ENCODE measurements at regions not wholly inside any gene's neighbourhood (a gene's known extent, or its start where the extent isn't known, plus 50 kb on each side); places are given as distances from the start of the nearest gene placed in this dataset.

DNA sequence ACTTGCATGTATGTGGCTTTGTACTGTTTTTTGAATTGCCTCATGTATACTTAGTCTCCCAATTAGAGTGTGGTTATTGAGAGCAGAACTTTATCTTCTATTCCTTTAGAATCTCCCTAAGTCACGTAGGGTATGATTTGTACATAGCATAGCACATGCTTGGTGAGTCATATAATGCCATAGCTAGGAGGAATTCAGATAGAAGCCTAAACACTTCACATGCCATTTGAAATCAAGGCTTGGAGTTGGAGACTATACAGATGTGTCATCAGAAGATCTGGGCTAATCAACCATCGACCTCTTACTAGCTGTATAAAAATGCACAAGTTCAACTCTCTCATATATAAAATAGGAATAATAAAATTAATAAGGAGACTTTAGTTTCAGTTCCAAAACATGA is 222.6 kb upstream of the ST6GAL2 start:
- Histone ChIP-seq H3K27ac (no peak overlapping the region), H3K36me3 (ENCODE audit: insufficient read depth, low read length) (no peaks in the 10 kb centered on the region), H3K9me3 (ENCODE audit: low read depth, low read length) (no peaks in the 10 kb centered on the region), H3K9ac (ENCODE audit: insufficient read length) (no peak overlapping the region), H3K4me3 (no peak overlapping the region)
- DNase-seq (ENCODE audit: low read depth, low spot score): no peak
- TF ChIP-seq EZH2 (IDR thresholded peaks at IDR 0.05): no peak
- TF ChIP-seq FOXP2 (optimal IDR thresholded peaks at IDR 0.05; ENCODE audit: control extremely low read depth, extremely low read length, insufficient read depth): no peak
- TF ChIP-seq POLR2AphosphoS5 (IDR thresholded peaks at IDR 0.05; ENCODE audit: borderline replicate concordance, low read depth, low read length): no peak

DNA sequence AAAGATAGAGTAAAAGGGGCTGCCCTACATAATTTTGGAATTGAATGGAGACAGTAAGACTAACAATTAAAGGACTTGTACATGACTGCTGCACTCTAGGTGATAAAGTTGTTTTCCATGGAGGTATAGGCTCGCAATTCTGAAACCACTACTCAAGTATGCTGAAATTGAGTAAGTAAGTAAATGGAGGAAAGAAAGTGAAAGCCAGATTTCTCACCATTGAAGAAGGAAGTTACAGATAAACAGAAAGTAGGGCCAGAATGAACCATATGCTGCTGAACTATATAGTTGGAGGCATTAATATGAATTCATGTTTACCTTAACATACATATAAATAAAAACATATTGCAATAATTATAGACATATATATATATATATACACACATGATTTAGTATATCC is 225.7 kb upstream of the ST6GAL2 start:
- DNase-seq (ENCODE audit: low read depth, low spot score): no peak
- no peaks in the 10 kb centered on the region for H3K36me3 ChIP-seq (ENCODE audit: insufficient read depth, low read length)
- no peak overlapping the region for H3K4me3 ChIP-seq
- H3K9me3 ChIP-seq (ENCODE audit: low read depth, low read length): no peaks in the 10 kb centered on the region
- H3K9ac ChIP-seq (ENCODE audit: insufficient read length): no peak overlapping the region
- TF ChIP-seq EZH2 (IDR thresholded peaks at IDR 0.05): no peak
- no peak overlapping the region for H3K27ac ChIP-seq

DNA sequence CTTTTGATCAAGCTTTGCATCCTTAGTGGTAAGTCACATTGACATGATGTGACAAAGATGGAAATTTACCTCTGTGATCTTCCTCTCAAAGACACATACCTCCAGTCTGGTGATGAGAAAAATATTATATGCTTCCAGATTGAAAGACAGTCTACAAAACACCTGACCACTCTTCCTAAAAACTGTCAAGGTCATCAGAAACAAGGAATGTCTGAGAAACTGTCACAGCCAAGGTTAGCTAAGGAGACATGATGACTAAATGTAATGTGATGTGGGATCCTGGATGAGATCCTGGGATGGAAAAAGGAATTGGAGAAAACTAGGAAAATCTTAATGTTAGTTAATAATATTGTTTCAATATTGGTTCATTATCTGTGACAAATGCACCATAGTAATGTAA is 226.6 kb upstream of the ST6GAL2 start:
- no peaks in the 10 kb centered on the region for H3K9me3 ChIP-seq (ENCODE audit: low read depth, low read length)
- no peak overlapping the region for H3K27ac ChIP-seq
- no peak for DNase-seq (ENCODE audit: low read depth, low spot score)
- TF ChIP-seq POLR2AphosphoS5 (IDR thresholded peaks at IDR 0.05; ENCODE audit: borderline replicate concordance, low read depth, low read length) (no peak), EZH2 (IDR thresholded peaks at IDR 0.05) (no peak)
- no peaks in the 10 kb centered on the region for H3K36me3 ChIP-seq (ENCODE audit: insufficient read depth, low read length)
- no peak overlapping the region for H3K9ac ChIP-seq (ENCODE audit: insufficient read length)
- H3K4me3 ChIP-seq: no peak overlapping the region

DNA sequence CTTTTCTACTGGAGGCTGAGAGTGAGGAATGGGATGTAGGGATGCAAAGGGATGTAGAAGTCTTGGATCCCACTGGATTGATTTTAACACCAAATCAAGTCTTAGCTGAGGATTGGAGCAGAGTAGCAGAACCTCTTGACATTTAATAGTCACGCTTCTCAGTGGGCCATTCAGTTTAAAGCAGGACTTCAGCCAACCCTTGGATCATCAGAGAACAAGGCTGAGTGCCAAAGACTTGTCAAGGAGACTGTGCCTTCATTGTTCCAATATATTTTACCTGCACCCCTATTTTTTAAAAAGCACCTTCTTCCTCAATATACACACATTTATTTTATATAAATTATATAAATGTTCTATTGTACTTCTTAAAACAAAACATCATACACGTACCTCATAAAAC is 242.4 kb upstream of the ST6GAL2 start:
- H3K36me3 ChIP-seq (ENCODE audit: insufficient read depth, low read length): no peaks in the 10 kb centered on the region
- DNase-seq (ENCODE audit: low read depth, low spot score): no peak
- H3K27ac ChIP-seq: no peak overlapping the region
- no peaks in the 10 kb centered on the region for H3K9me3 ChIP-seq (ENCODE audit: low read depth, low read length)
- H3K4me3 ChIP-seq: no peak overlapping the region
- TF ChIP-seq POLR2AphosphoS5 (IDR thresholded peaks at IDR 0.05; ENCODE audit: borderline replicate concordance, low read depth, low read length): no peak
- no peak for TF ChIP-seq FOXP2 (optimal IDR thresholded peaks at IDR 0.05; ENCODE audit: control extremely low read depth, extremely low read length, insufficient read depth)
- no peak for TF ChIP-seq EZH2 (IDR thresholded peaks at IDR 0.05)
- no peak overlapping the region for H3K9ac ChIP-seq (ENCODE audit: insufficient read length)

DNA sequence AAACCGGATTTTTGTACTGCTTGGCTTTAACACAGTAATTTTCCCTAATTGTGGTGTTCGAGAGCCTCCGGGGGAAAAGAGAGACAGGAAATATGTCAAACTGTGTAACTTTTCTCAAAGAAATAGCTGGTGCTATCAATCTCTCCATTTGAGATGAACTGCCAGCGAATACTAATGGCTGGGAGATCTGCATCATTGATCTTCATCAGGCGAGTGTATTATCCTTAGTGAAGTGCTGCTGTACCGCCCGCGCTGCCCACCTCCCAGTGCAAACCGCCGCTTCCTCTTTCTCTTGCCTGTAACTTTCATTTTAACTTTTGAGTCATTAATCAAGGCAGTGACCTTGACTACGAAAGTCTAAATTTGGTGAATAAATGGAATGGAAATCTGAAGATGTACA is 246.1 kb upstream of the ST6GAL2 start:
- H3K9me3 ChIP-seq (ENCODE audit: low read depth, low read length): no peaks in the 10 kb centered on the region
- H3K27ac ChIP-seq: no peak overlapping the region
- no peak for DNase-seq (ENCODE audit: low read depth, low spot score)
- no peak for TF ChIP-seq FOXP2 (optimal IDR thresholded peaks at IDR 0.05; ENCODE audit: control extremely low read depth, extremely low read length, insufficient read depth)
- no peak for TF ChIP-seq EZH2 (IDR thresholded peaks at IDR 0.05)
- no peak for TF ChIP-seq POLR2AphosphoS5 (IDR thresholded peaks at IDR 0.05; ENCODE audit: borderline replicate concordance, low read depth, low read length)
- no peak overlapping the region for H3K9ac ChIP-seq (ENCODE audit: insufficient read length)
- H3K4me3 ChIP-seq: no peak overlapping the region
- H3K36me3 ChIP-seq (ENCODE audit: insufficient read depth, low read length): no peaks in the 10 kb centered on the region

DNA sequence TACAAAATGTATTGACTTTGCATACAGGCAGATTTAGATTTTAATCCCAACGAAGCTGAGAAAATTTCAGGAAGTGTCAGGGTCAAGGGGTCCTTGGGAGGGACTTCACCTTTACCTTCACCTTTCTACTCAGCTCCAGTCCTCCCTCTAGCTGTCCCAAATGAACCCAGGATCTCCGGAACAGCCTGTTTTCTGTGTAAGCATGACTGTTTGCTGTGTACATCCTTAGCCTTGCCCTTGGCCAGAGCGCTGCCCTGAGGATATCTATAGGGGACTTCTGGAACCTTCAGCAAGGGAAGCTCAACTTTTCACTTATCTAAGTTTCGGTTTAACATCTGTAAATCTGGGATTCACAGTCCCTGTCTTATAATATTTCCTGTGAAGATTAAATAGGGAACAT is 246.8 kb upstream of the ST6GAL2 start:
- Histone ChIP-seq H3K9ac (ENCODE audit: insufficient read length) (no peak overlapping the region), H3K27ac (no peak overlapping the region), H3K9me3 (ENCODE audit: low read depth, low read length) (no peaks in the 10 kb centered on the region), H3K4me3 (no peak overlapping the region), H3K36me3 (ENCODE audit: insufficient read depth, low read length) (no peaks in the 10 kb centered on the region)
- no peak for TF ChIP-seq EZH2 (IDR thresholded peaks at IDR 0.05)
- no peak for TF ChIP-seq FOXP2 (optimal IDR thresholded peaks at IDR 0.05; ENCODE audit: control extremely low read depth, extremely low read length, insufficient read depth)
- TF ChIP-seq POLR2AphosphoS5 (IDR thresholded peaks at IDR 0.05; ENCODE audit: borderline replicate concordance, low read depth, low read length): no peak
- no peak for DNase-seq (ENCODE audit: low read depth, low spot score)

DNA sequence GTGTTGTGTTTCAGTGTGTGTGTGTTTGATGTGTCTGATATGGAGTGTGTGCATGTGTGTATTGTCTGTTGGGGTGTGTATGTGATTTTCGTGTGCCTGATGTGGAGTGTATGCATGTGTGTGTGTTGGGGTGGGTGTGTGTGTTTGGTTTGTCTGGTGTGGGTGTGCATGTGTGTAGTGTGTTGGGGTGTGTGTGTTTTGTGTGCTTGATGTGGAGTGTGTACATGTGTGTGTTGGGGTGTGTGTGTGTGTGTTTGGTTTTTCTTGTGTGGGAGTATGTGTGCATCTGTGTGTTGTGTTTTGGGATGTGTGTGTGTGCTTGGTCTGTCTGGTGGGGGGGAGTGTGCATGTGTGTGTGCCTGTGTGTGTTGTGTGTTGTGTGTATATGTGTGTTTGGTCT is 247.4 kb upstream of the ST6GAL2 start:
- H3K36me3 ChIP-seq (ENCODE audit: insufficient read depth, low read length): no peaks in the 10 kb centered on the region
- H3K4me3 ChIP-seq: no peak overlapping the region
- no peak overlapping the region for H3K9ac ChIP-seq (ENCODE audit: insufficient read length)
- no peak overlapping the region for H3K27ac ChIP-seq
- no peak for TF ChIP-seq EZH2 (IDR thresholded peaks at IDR 0.05)
- no peak for TF ChIP-seq POLR2AphosphoS5 (IDR thresholded peaks at IDR 0.05; ENCODE audit: borderline replicate concordance, low read depth, low read length)
- TF ChIP-seq FOXP2 (optimal IDR thresholded peaks at IDR 0.05; ENCODE audit: control extremely low read depth, extremely low read length, insufficient read depth): no peak
- H3K9me3 ChIP-seq (ENCODE audit: low read depth, low read length): no peaks in the 10 kb centered on the region
- DNase-seq (ENCODE audit: low read depth, low spot score): no peak

DNA sequence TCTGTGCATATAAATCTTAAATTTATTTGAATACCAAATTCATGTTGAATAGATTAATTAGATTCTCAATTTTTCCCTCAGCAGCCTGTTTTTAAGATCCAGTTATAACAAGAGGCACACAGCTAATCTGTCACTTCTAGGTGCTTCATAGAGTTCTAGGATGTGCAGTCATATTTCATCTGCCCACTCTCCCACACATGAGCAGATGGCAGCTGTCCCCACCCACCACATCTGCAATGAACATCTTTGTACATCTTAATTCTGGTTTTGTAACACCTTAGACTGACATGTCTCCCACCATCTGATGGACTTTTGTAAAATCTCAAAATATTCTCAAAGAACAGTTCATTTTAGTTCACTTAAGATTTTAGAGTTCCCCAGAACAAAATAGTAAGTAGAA is 250.8 kb upstream of the ST6GAL2 start:
- Histone ChIP-seq H3K9me3 (ENCODE audit: low read depth, low read length) (no peaks in the 10 kb centered on the region), H3K4me3 (no peak overlapping the region), H3K27ac (no peak overlapping the region), H3K36me3 (ENCODE audit: insufficient read depth, low read length) (no peaks in the 10 kb centered on the region), H3K9ac (ENCODE audit: insufficient read length) (no peak overlapping the region)
- DNase-seq (ENCODE audit: low read depth, low spot score): no peak
- no peak for TF ChIP-seq EZH2 (IDR thresholded peaks at IDR 0.05)
- no peak for TF ChIP-seq FOXP2 (optimal IDR thresholded peaks at IDR 0.05; ENCODE audit: control extremely low read depth, extremely low read length, insufficient read depth)
- TF ChIP-seq POLR2AphosphoS5 (IDR thresholded peaks at IDR 0.05; ENCODE audit: borderline replicate concordance, low read depth, low read length): no peak

DNA sequence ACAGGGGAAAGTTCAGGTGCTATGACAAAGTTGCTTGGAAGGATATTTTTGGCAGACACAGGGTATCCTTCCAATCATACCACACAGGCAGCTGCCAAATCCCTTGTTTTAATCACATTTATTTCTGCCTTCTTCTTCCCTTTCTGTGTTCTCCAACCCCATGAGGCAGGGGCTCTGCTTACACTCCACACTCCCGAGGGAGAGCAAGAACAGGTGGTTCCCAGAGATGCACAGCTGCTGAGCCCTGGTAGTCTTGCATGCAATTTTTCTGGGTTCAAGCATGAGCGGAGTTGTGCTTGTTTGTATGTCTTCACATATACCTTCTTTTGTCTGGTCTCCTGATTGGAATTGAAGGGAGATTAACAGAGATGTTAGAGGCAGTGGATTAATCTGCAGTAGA is 251.7 kb upstream of the ST6GAL2 start:
- Histone ChIP-seq H3K4me3 (no peak overlapping the region), H3K9ac (ENCODE audit: insufficient read length) (no peak overlapping the region), H3K27ac (no peak overlapping the region), H3K36me3 (ENCODE audit: insufficient read depth, low read length) (no peaks in the 10 kb centered on the region), H3K9me3 (ENCODE audit: low read depth, low read length) (no peaks in the 10 kb centered on the region)
- DNase-seq (ENCODE audit: low read depth, low spot score): no peak
- TF ChIP-seq FOXP2 (optimal IDR thresholded peaks at IDR 0.05; ENCODE audit: control extremely low read depth, extremely low read length, insufficient read depth) (no peak), POLR2AphosphoS5 (IDR thresholded peaks at IDR 0.05; ENCODE audit: borderline replicate concordance, low read depth, low read length) (no peak), EZH2 (IDR thresholded peaks at IDR 0.05) (no peak)
